ENCODE measurements at regions not wholly inside any gene's neighbourhood (a gene's known extent, or its start where the extent isn't known, plus 50 kb on each side); places are given as distances from the start of the nearest gene placed in this dataset.

- no peak for TF ChIP-seq CTCF (IDR thresholded peaks at IDR 0.05)
- H3K27me3 ChIP-seq: peaks cover 0 to 40% (median 0%) of the 10 kb centered on the region in 7 donors
- H3K4me3 ChIP-seq: no peak overlapping the region
- H3K27ac ChIP-seq: no peak overlapping the region
- no peaks in the 10 kb centered on the region for H3K36me3 ChIP-seq
- ATAC-seq: no peak
- no peaks in the 10 kb centered on the region for H3K9me3 ChIP-seq
- H3K4me1 ChIP-seq: peaks cover 0 to 7% (median 0%) of the 10 kb centered on the region in 9 donors
- no peak for DNase-seq
- intact Hi-C loops (cut with DNase I): loop anchor here in 3 of 10 donors (5.0 to 10.0 kb wide), 3 partner anchors 900 to 905 kb away; no protein-coding TSS in a partner anchor
- WGBS, 2 donors: 77 to 89% methylated on average over 5 of the region's 5 CpGs
Observed at GRCh38 chr20:61117725-61118124, 134.3 kb upstream of the CDH4 start.

GRCh38 chr20:61118429-61119224 is 133.4 kb upstream of the CDH4 start:
- DNase-seq: no peak
- WGBS, 2 donors: 87 to 89% methylated on average over 14 of the region's 14 CpGs
- Histone ChIP-seq H3K27ac (no peak overlapping the region), H3K9me3 (no peaks in the 10 kb centered on the region), H3K4me1 (peaks cover 0 to 7% (median 0%) of the 10 kb centered on the region in 9 donors), H3K27me3 (peaks cover 0 to 39% (median 0%) of the 10 kb centered on the region in 7 donors), H3K4me3 (no peak overlapping the region), H3K36me3 (no peaks in the 10 kb centered on the region)
- intact Hi-C loops (cut with DNase I): loop anchor here in 3 of 10 donors (5.0 to 10.0 kb wide), 3 partner anchors 901 to 906 kb away; no protein-coding TSS in a partner anchor
- no peak for ATAC-seq
- no peak for TF ChIP-seq CTCF (IDR thresholded peaks at IDR 0.05)

GRCh38 chr20:61119273-61119672 is 132.8 kb upstream of the CDH4 start:
- intact Hi-C loops (cut with DNase I): loop anchor here in 3 of 10 donors (5.0 to 10.0 kb wide), 3 partner anchors 902 to 907 kb away; no protein-coding TSS in a partner anchor
- DNase-seq: no peak

More at GRCh38 chr20:61119273-61119672, 132.8 kb upstream of the CDH4 start:
- TF ChIP-seq CTCF (IDR thresholded peaks at IDR 0.05): no peak
- no peak overlapping the region for H3K4me3 ChIP-seq
- H3K27ac ChIP-seq: no peak overlapping the region
- H3K4me1 ChIP-seq: peaks cover 0 to 7% (median 0%) of the 10 kb centered on the region in 9 donors
- peaks cover 0 to 33% (median 0%) of the 10 kb centered on the region in 7 donors for H3K27me3 ChIP-seq
- 85% methylated on average over 10 of the region's 10 CpGs for WGBS, 2 donors
- ATAC-seq: no peak
- no peaks in the 10 kb centered on the region for H3K9me3 ChIP-seq
- H3K36me3 ChIP-seq: no peaks in the 10 kb centered on the region

Measured in heart right ventricle (tissue), 16 donors.